ENCODE measurements at regions not wholly inside any gene's neighbourhood (a gene's known extent, or its start where the extent isn't known, plus 50 kb on each side); places are given as distances from the start of the nearest gene placed in this dataset.

- no peak for DNase-seq
Observed at GRCh38 chr3:127403795-127404194, 115.9 kb upstream of the PRR20G start.

DNA sequence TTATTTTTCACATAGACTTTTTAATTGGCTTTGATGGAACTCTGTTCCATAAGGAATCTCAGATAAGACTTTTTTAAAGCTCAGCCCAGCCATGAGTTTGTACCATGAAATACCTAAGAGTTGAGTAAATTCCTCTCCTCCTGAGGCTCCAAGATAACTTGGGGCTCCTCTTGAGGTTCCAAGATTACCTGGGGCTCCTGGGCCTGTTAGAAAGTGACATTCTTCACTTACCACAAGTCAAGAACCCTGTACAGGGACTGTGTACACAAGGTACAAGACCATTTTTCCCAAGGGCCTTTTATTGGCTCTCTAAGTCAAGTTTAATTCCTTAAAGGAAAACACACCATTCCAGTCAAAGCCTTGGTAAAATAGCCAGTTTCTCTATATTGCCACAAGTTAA is 111.3 kb upstream of the PRR20G start:
- no peak for DNase-seq

DNA sequence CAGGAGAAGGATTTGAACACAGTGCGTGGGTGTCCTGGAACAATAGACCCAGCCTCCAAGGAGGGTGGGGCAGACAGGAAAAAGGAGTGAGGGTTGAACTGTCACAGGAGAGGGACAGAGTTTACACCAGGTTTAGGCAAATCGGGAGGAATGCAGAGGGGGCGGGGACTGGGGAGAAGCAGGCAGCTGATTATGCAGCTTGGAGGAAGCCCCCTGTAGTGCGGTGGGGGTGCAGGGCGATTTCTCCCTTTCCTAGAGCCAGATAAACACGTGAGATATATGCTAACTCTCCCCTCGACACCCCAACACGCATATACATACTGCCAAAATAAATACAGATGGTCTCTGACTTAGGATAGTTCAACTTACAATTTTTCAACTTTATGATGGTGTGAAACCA is 108.6 kb upstream of the PRR20G start:
- no peak for DNase-seq

DNA sequence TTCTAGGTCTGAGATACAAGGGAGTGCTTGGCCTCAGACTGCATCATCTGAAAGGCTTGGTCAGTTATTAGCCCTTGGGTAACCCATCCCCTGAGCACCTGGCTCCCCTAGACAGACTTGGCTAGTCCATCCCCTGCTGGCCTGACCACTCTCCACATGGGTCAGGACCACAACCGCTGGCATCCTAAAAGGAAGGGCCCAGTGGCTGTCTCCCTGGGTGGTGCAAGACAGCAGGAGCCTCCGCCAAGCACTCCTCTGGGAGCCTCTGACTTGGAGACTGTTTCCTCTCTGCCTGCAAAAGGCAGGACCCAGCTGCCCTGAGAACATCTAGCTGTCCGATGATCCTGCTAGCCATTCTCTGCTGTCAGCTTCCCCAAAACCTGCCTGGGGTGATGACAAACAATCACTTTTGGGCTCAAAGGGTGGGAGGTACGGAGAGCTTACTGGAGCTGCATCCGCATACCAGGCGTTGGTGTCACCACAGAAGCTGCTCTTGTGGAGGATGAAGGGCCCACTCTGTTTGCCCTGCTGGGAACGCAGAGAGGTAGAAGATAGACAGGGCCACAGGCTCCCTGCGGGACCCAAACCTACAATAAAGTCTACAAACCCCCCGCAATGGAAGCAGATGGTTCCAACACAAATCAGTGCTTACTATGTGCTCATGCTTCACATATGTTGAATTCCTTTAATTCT is 108.0 kb upstream of the PRR20G start:
- DNase-seq, result no peak

GRCh38 chr3:127394984-127395662 is 107.3 kb upstream of the PRR20G start:
- DNase-seq, result no peak

DNA sequence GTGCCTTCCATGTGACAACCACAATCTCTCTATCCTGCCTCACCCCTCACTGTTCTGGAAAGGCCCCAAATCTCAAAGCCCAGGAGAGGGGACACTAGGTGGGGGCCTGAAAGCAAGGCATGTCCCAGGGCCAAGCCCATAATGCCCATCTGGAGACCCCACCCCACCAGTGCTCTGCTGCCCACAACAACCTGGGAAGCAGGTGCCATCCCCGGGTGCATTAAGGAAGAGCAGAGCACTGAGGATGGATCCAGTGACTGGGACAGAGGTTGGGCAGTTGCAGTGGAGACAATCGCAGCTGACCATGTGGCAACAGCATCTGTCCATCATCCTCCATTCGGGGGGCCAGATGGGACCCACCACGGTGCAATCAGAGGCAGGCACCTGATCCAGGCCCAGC is 106.2 kb upstream of the PRR20G start:
- no peak for DNase-seq

- DNase-seq, result no peak
Observed at GRCh38 chr3:127393131-127393820, 105.4 kb upstream of the PRR20G start.

GRCh38 chr3:127392156-127392490 is 104.3 kb upstream of the PRR20G start:
- DNase-seq, result no peak

DNA sequence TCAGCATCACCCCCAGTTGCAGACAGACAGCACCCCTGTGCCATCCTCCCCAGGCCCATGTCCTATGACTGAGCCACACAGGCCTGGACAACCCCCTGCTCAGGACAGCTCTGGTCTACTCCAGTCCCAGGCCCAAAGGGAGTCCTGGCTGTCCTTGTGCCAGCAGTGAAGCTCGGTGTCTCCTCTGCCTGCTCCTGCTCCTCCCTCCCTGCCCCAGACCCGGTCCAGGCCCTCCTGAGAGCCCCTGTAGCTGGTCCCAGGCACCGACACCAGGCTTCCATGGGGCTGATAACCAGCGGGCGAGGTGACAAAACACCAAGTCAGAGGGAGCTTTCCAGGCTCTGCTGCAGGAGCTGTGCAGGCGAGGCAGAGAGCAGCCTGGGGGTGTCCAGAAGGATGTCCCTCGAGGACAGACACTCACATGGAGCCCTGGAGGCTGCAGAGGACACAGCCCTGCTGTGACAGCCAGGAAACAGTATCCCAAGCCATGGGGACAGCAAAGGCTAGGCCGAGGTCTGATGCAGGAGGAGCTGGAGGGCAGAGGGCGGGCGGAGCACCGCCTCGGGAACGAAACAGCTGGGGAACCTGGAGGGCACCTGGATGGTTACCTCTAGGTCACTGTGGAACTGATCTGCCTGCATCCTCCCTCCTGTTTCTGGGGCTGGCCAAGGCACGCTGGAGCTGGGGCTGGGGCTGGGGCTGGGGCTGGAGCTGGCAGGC is 103.8 kb upstream of the PRR20G start:
- DNase-seq, result no peak

DNA sequence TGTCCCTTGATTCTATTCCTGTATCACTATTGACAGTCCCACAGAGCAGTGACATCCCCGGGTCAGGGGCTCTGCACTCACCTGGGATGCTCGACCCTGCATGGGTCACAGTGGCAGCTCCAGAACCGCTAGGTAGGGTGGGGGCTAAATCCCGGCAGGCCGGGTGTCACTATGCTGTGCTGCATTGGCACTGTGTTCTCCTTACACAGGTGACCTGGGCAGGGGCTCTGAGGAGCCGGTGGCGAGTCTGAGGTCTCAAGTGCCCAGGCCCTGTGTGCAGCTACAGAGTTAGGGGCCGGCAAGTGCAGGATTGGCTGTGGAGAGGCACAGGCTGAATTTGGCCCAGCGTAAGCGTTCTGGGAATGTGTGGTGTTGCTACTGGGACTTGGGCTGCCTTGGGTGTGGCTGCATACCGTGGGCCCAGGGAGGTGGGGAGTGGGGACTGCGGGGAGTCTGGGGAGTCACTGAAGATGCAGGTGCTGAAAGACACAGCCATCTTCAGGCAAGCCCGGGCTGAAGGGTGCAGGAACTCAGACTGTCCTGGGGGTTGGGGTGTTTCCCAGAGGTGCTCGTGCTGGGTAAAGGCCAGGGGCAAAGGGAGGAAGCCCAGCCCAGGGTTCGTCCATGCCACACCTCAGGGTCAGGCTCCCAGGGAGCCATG is 102.6 kb upstream of the PRR20G start:
- DNase-seq, result no peak

DNA sequence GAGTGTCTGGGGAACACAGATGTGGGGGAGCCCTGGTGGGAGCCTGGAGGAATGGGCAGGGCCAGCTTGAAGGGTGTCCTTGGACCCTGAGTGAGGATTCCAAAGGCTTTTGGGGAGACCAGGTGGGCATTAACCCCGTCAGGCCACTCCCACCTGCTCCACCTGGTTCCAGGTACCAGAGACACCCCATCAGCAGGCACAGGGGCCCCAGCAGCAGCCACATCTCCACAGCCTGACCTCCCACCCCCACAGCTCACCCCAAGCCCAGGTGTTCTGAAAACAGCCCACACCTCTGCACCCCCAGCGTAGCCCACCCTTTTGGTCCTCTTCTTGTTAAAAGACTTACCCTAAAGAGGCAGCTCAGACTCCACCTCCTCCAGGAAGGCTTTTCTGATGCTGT is 102.1 kb upstream of the PRR20G start:
- DNase-seq, result no peak

DNA sequence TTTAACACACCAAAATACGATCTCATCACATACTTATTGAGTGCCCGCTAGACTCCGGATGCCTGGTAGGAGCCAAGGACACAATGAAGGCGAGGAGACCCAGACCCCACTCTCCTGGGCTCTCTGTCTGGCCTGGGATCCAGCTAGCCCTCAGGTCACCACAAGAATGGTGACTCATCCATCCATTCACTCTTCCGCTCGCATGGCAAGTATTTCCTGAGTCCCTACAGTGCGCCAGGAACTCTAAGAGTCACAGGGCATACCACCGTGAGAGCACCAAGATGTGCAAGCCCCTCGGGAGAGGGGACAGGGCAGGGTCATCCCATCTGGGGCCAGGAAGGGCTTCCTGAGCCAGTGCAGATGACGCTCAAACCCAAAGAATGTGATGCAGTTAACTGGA is 101.6 kb upstream of the PRR20G start:
- no peak for DNase-seq

DNA sequence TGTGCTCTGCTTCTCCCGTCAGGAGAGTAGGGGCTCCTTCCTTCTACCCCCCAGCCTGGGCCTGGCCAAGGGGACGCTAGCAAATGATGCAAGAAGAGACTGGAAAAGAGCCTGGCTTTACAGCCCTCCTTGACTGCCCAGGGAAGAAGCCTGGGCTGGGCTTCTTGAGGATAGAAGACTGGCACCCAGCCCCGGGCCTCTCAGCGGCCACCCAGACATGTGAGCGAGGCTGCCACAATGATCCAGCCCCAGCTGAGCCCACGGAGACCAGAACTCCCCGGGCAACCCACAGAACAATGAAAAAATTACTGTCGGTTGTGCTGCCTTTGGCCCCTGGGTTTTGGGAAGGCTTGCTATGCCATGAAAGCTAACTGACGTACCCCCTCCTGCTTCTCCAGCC is 100.6 kb upstream of the PRR20G start:
- no peak for DNase-seq

GRCh38 chr3:127387556-127388153 is 99.8 kb upstream of the PRR20G start:
- no peak for DNase-seq

DNA sequence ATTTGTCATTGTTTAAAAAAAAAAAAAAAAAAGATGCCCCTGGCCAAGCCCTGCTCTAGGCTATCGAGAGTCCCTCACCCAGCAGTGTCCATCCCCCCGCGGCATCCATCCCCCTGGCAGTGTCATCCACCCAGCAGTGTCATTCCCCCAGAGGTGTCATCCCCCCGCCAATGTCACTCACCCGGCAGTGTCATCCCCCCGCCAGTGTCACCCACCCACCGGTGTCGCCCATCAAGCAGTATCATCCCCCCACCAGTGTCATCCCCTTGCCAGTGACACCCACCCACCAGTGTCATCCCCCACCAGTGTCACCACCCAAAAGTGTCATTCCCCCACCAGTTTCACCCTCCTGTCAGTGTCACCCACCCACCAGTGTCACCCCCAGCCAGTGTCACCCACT is 99.3 kb upstream of the PRR20G start:
- DNase-seq, result no peak

DNA sequence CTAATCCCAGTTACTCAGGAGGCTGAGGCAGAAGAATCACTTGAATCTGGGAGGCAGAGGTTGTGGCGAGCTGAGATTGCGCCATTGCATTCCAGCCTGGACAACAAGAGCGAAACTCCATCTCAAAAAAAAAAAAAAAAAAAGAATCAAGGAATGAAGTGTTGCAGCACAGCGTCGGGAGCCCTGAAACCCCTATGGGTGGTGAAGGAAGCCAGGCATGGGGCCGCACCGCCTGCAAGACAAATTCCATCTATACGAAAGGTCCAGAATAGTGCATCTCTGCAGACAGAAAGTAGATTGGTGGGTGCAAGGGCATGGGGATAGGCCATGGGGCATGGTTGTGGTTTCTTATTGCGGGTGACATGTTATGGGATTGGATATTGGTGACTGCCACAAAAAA is 98.6 kb upstream of the PRR20G start:
- DNase-seq, result no peak

DNA sequence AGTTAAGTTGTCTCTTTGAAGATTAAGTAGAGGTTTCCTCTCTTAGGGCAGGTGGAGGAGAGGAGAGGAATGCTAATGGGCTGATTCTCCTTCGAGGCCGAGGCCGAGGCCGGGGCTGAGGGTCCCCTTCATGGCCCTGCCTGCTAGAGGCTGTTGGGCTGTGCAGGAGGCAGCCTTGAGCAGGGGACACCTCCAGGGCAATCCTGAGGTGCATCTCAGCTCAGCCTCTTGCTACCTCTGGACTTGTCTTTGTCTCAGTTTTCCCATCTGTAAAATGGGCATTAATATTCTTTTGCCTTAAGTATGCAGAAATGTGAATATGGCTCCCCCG is 97.7 kb upstream of the PRR20G start:
- no peak for DNase-seq

DNA sequence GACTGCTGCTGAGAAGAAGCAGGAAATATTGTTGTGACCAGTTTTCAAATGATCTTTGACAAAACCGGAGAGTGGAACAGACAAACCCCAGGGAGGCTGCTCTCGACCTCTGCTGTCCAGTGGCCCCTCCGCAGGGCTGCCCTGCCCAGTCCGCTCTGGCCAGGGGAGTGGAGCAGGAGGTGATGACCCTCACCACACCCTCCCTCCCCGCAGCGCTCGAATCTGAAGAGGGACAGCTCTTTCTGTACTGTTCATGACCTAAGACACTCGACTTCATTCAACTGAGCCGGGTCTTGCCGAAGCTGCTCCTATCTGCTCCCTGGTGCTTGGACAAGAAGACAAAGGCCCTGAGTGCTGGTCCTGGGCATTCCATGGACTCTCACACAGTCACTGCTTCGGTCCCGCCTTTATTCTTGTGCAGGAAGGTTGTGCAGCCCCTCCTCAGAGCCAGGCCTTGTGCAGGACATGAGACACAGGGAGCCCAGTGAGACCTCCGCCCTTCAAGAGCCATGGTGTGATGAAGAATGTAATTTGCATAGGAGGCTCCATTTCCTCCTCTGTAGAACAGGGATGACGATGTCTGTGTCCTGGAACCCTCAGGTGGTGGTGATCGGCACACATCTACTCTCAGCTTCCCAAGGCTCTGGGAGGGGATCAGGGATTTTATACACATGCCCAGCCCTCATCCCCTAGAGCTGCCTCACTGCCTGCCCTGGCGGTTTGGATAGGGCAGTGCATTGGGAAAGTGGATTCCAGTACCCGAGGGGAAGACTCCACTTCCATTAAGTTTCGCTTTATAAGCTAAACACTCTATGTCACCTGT is 97.1 kb upstream of the PRR20G start:
- no peak for DNase-seq

- peak in 1 of 51 donors; percentile 40 for DNase-seq
Observed at GRCh38 chr3:127383656-127384179, 95.9 kb upstream of the PRR20G start.

Data from hypothalamus (tissue), 51 donors.